ENCODE measurements at regions not wholly inside any gene's neighbourhood (a gene's known extent, or its start where the extent isn't known, plus 50 kb on each side); places are given as distances from the start of the nearest gene placed in this dataset.

DNA sequence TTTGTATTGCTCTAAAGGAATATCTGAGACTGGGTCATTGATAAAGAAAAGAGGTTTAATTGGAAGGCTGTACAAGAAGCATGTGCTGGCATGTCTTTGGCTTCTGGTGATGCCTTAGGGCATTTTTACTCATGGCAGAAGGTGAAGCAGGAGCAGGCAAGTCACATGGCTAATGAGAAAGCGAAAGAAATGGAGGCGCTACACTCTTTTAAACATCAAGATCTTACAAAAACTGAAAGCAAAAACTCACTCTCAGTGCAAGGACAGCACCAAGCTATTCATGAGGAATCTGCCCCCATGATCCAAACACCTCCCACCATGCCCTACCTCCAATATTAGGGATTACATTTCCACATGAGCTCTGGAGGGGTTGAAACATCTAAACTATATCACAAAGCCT lies 1458.8 kb upstream of the ACO1 start:
- H3K27ac ChIP-seq (ENCODE audit: extremely low read depth, low read depth, low read length), result no peak overlapping the region
- no peak overlapping the region for H3K9ac ChIP-seq (ENCODE audit: insufficient read depth in 1 of 2, low read depth in 2 of 2, low read length in 2 of 2)
- H3K9me1 ChIP-seq (ENCODE audit: control insufficient read depth, insufficient read depth, low read length), result no peaks in the 10 kb centered on the region
- DNase-seq (ENCODE audit: extremely low read depth in 1 of 4, low spot score in 3 of 4) (no peak), FAIRE-seq (no peak), ATAC-seq (no peak)
- no peaks in the 10 kb centered on the region for H3K79me2 ChIP-seq (ENCODE audit: control insufficient read depth, insufficient read depth, low read length)
- CTCF ChIA-PET (ENCODE audit: low intra/inter-chr PET ratio), result no interaction called here
- no peaks in the 10 kb centered on the region for H3K9me3 ChIP-seq (replicated peaks; ENCODE audit: control insufficient read depth, insufficient read depth, low read depth, low read length)
- H3K36me3 ChIP-seq (ENCODE audit: control insufficient read depth, insufficient read depth, low read length), result no peaks in the 10 kb centered on the region
- H3K4me1 ChIP-seq (replicated peaks in 1 of 2; ENCODE audit: control insufficient read depth in 2 of 2, insufficient read depth in 2 of 2, low read length in 2 of 2), result no peaks in the 10 kb centered on the region
- no TSS peak for BruUV-seq (replicated peaks)
- POLR2A ChIA-PET, result no interaction called here
- no peak overlapping the region for H3K4me2 ChIP-seq (ENCODE audit: insufficient read depth, low read length)
- H3K27me3 ChIP-seq (ENCODE audit: control insufficient read depth in 2 of 2, insufficient read depth in 2 of 2, low read length in 2 of 2), result no peaks in the 10 kb centered on the region
- intact Hi-C loops (cut with micrococcal nuclease) (no loop called here), in situ Hi-C loops (cut with MboI) (no loop called here)
- no CpG with 5 or more reads among the region's 2 CpGs for WGBS (ENCODE audit: insufficient coverage, low coverage, missing lambda C conversion rate)
- no peak overlapping the region for H2AFZ ChIP-seq (ENCODE audit: low read depth, low read length)
- no peak overlapping the region for H3K4me3 ChIP-seq
- no peaks in the 10 kb centered on the region for H4K20me1 ChIP-seq (replicated peaks; ENCODE audit: control insufficient read depth, insufficient read depth, low read length)
- TF ChIP-seq HNRNPK (IDR thresholded peaks at IDR 0.05; ENCODE audit: low read depth, low read length, poor library complexity, severe bottlenecking) (no peak), CREBBP (IDR thresholded peaks at IDR 0.05; ENCODE audit: low read depth, low read length) (no peak), STAT5B (CRISPR knock-in tag; IDR thresholded peaks at IDR 0.05) (no peak), GTF2E2 (tag; IDR thresholded peaks at IDR 0.05) (no peak), CTBP1 (IDR thresholded peaks at IDR 0.05; ENCODE audit: borderline replicate concordance) (no peak), NFE2 (IDR thresholded peaks at IDR 0.05; ENCODE audit: low read depth) (no peak), MYBL2 (IDR thresholded peaks at IDR 0.05; ENCODE audit: low read depth) (no peak), MYBL2 (CRISPR knock-in tag; IDR thresholded peaks at IDR 0.05; ENCODE audit: borderline replicate concordance) (no peak), SRF (CRISPR knock-in tag; IDR thresholded peaks at IDR 0.05) (no peak), XRCC4 (IDR thresholded peaks at IDR 0.05; ENCODE audit: extremely low read depth, insufficient read depth, insufficient read length) (no peak), ETV5 (CRISPR knock-in tag; IDR thresholded peaks at IDR 0.05; ENCODE audit: low read depth) (no peak)
- TF ChIP-seq, protein P1, sequence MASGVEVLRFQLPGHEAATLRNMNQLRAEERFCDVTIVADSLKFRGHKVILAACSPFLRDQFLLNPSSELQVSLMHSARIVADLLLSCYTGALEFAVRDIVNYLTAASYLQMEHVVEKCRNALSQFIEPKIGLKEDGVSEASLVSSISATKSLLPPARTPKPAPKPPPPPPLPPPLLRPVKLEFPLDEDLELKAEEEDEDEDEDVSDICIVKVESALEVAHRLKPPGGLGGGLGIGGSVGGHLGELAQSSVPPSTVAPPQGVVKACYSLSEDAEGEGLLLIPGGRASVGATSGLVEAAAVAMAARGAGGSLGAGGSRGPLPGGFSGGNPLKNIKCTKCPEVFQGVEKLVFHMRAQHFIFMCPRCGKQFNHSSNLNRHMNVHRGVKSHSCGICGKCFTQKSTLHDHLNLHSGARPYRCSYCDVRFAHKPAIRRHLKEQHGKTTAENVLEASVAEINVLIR (CRISPR knock-in tag; IDR thresholded peaks at IDR 0.05), result no peak
- TF ChIP-seq, protein P2, sequence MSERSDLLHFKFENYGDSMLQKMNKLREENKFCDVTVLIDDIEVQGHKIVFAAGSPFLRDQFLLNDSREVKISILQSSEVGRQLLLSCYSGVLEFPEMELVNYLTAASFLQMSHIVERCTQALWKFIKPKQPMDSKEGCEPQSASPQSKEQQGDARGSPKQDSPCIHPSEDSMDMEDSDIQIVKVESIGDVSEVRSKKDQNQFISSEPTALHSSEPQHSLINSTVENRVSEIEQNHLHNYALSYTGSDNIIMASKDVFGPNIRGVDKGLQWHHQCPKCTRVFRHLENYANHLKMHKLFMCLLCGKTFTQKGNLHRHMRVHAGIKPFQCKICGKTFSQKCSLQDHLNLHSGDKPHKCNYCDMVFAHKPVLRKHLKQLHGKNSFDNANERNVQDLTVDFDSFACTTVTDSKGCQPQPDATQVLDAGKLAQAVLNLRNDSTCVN (CRISPR knock-in tag; IDR thresholded peaks at IDR 0.05), result no peak
- TF ChIP-seq, protein P3, sequence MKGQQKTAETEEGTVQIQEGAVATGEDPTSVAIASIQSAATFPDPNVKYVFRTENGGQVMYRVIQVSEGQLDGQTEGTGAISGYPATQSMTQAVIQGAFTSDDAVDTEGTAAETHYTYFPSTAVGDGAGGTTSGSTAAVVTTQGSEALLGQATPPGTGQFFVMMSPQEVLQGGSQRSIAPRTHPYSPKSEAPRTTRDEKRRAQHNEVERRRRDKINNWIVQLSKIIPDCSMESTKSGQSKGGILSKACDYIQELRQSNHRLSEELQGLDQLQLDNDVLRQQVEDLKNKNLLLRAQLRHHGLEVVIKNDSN (CRISPR knock-in tag; IDR thresholded peaks at IDR 0.05), result no peak
- TF ChIP-seq, protein P4, sequence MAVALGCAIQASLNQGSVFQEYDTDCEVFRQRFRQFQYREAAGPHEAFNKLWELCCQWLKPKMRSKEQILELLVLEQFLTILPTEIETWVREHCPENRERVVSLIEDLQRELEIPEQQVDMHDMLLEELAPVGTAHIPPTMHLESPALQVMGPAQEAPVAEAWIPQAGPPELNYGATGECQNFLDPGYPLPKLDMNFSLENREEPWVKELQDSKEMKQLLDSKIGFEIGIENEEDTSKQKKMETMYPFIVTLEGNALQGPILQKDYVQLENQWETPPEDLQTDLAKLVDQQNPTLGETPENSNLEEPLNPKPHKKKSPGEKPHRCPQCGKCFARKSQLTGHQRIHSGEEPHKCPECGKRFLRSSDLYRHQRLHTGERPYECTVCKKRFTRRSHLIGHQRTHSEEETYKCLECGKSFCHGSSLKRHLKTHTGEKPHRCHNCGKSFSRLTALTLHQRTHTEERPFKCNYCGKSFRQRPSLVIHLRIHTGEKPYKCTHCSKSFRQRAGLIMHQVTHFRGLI (CRISPR knock-in tag; IDR thresholded peaks at IDR 0.05), result no peak

All from K562 (cell line).